ENCODE measurements at regions not wholly inside any gene's neighbourhood (a gene's known extent, or its start where the extent isn't known, plus 50 kb on each side); places are given as distances from the start of the nearest gene placed in this dataset.

- FAIRE-seq (no peak), DNase-seq (ENCODE audit: insufficient read length) (no peak)
- TF ChIP-seq POLR2AphosphoS5 (IDR thresholded peaks at IDR 0.05; ENCODE audit: low read depth, low read length) (no peak), POLR2A (IDR thresholded peaks at IDR 0.05; ENCODE audit: low read depth, low read length) (no peak), TAF1 (IDR thresholded peaks at IDR 0.05; ENCODE audit: borderline replicate concordance, low read depth, low read length) (no peak)
These were observed 61.6 kb upstream of the GYPA start for GRCh38 chr4:144202081-144202480.

GRCh38 chr4:144203155-144203554 is 62.6 kb upstream of the GYPA start:
- DNase-seq (ENCODE audit: insufficient read length) (no peak), FAIRE-seq (no peak)
- TF ChIP-seq POLR2A (IDR thresholded peaks at IDR 0.05; ENCODE audit: low read depth, low read length) (no peak), POLR2AphosphoS5 (IDR thresholded peaks at IDR 0.05; ENCODE audit: low read depth, low read length) (no peak), TAF1 (IDR thresholded peaks at IDR 0.05; ENCODE audit: borderline replicate concordance, low read depth, low read length) (no peak)

GRCh38 chr4:144204431-144204830 is 63.9 kb upstream of the GYPA start:
- no peak for FAIRE-seq
- no peak for TF ChIP-seq POLR2A (IDR thresholded peaks at IDR 0.05; ENCODE audit: low read depth, low read length)
- TF ChIP-seq TAF1 (IDR thresholded peaks at IDR 0.05; ENCODE audit: borderline replicate concordance, low read depth, low read length): no peak
- no peak for TF ChIP-seq POLR2AphosphoS5 (IDR thresholded peaks at IDR 0.05; ENCODE audit: low read depth, low read length)
- DNase-seq (ENCODE audit: insufficient read length): no peak

GRCh38 chr4:144206711-144207110 is 66.2 kb upstream of the GYPA start:
- no peak for FAIRE-seq
- DNase-seq (ENCODE audit: insufficient read length): no peak
- no peak for TF ChIP-seq POLR2AphosphoS5 (IDR thresholded peaks at IDR 0.05; ENCODE audit: low read depth, low read length)
- no peak for TF ChIP-seq TAF1 (IDR thresholded peaks at IDR 0.05; ENCODE audit: borderline replicate concordance, low read depth, low read length)
- no peak for TF ChIP-seq POLR2A (IDR thresholded peaks at IDR 0.05; ENCODE audit: low read depth, low read length)

GRCh38 chr4:144208074-144208473 is 67.6 kb upstream of the GYPA start:
- DNase-seq (ENCODE audit: insufficient read length): no peak
- no peak for TF ChIP-seq POLR2A (IDR thresholded peaks at IDR 0.05; ENCODE audit: low read depth, low read length)
- no peak for TF ChIP-seq POLR2AphosphoS5 (IDR thresholded peaks at IDR 0.05; ENCODE audit: low read depth, low read length)
- TF ChIP-seq TAF1 (IDR thresholded peaks at IDR 0.05; ENCODE audit: borderline replicate concordance, low read depth, low read length): no peak
- no peak for FAIRE-seq

GRCh38 chr4:144209491-144209890 is 69.0 kb upstream of the GYPA start:
- TF ChIP-seq TAF1 (IDR thresholded peaks at IDR 0.05; ENCODE audit: borderline replicate concordance, low read depth, low read length): no peak
- no peak for TF ChIP-seq POLR2AphosphoS5 (IDR thresholded peaks at IDR 0.05; ENCODE audit: low read depth, low read length)
- no peak for TF ChIP-seq POLR2A (IDR thresholded peaks at IDR 0.05; ENCODE audit: low read depth, low read length)
- no peak for DNase-seq (ENCODE audit: insufficient read length)
- no peak for FAIRE-seq

GRCh38 chr4:144213371-144213770 is 72.9 kb upstream of the GYPA start:
- FAIRE-seq (no peak), DNase-seq (ENCODE audit: insufficient read length) (no peak)
- no peak for TF ChIP-seq TAF1 (IDR thresholded peaks at IDR 0.05; ENCODE audit: borderline replicate concordance, low read depth, low read length)

- no peak for DNase-seq (ENCODE audit: insufficient read length)
- no peak for FAIRE-seq
- no peak for TF ChIP-seq POLR2AphosphoS5 (IDR thresholded peaks at IDR 0.05; ENCODE audit: low read depth, low read length)
- TF ChIP-seq TAF1 (IDR thresholded peaks at IDR 0.05; ENCODE audit: borderline replicate concordance, low read depth, low read length): no peak
- TF ChIP-seq POLR2A (IDR thresholded peaks at IDR 0.05; ENCODE audit: low read depth, low read length): no peak
These were observed 82.6 kb upstream of the GYPA start for GRCh38 chr4:144223149-144223548.

GRCh38 chr4:144223661-144224060 is 83.1 kb upstream of the GYPA start:
- DNase-seq (ENCODE audit: insufficient read length) (no peak), FAIRE-seq (no peak)
- no peak for TF ChIP-seq POLR2A (IDR thresholded peaks at IDR 0.05; ENCODE audit: low read depth, low read length)
- no peak for TF ChIP-seq POLR2AphosphoS5 (IDR thresholded peaks at IDR 0.05; ENCODE audit: low read depth, low read length)
- no peak for TF ChIP-seq TAF1 (IDR thresholded peaks at IDR 0.05; ENCODE audit: borderline replicate concordance, low read depth, low read length)

- FAIRE-seq (no peak), DNase-seq (ENCODE audit: insufficient read length) (no peak)
- no peak for TF ChIP-seq TAF1 (IDR thresholded peaks at IDR 0.05; ENCODE audit: borderline replicate concordance, low read depth, low read length)
- no peak for TF ChIP-seq POLR2AphosphoS5 (IDR thresholded peaks at IDR 0.05; ENCODE audit: low read depth, low read length)
These were observed 118.8 kb upstream of the GYPA start for GRCh38 chr4:144259285-144259684.

- FAIRE-seq (no peak), DNase-seq (ENCODE audit: insufficient read length) (no peak)
- no peak for TF ChIP-seq TAF1 (IDR thresholded peaks at IDR 0.05; ENCODE audit: borderline replicate concordance, low read depth, low read length)
- TF ChIP-seq POLR2A (IDR thresholded peaks at IDR 0.05; ENCODE audit: low read depth, low read length): no peak
- TF ChIP-seq POLR2AphosphoS5 (IDR thresholded peaks at IDR 0.05; ENCODE audit: low read depth, low read length): no peak
These were observed 126.6 kb upstream of the GYPA start for GRCh38 chr4:144267084-144267483.

GRCh38 chr4:144280688-144281087 is 140.2 kb upstream of the GYPA start:
- TF ChIP-seq TAF1 (IDR thresholded peaks at IDR 0.05; ENCODE audit: borderline replicate concordance, low read depth, low read length): no peak
- no peak for TF ChIP-seq POLR2A (IDR thresholded peaks at IDR 0.05; ENCODE audit: low read depth, low read length)
- TF ChIP-seq POLR2AphosphoS5 (IDR thresholded peaks at IDR 0.05; ENCODE audit: low read depth, low read length): no peak
- DNase-seq (ENCODE audit: insufficient read length) (no peak), FAIRE-seq (no peak)

- TF ChIP-seq POLR2AphosphoS5 (IDR thresholded peaks at IDR 0.05; ENCODE audit: low read depth, low read length): no peak
- TF ChIP-seq TAF1 (IDR thresholded peaks at IDR 0.05; ENCODE audit: borderline replicate concordance, low read depth, low read length): no peak
- no peak for TF ChIP-seq POLR2A (IDR thresholded peaks at IDR 0.05; ENCODE audit: low read depth, low read length)
- FAIRE-seq (no peak), DNase-seq (ENCODE audit: insufficient read length) (no peak)
These were observed 143.0 kb upstream of the GYPA start for GRCh38 chr4:144283526-144283925.

Measured in GM12892 (cell line).